GM12878 (cell line): ENCODE measurements at regions not wholly inside any gene's neighbourhood (a gene's known extent, or its start where the extent isn't known, plus 50 kb on each side); places are given as distances from the start of the nearest gene placed in this dataset.
A peak's percentile ranks its signal among the peaks of the same experiment; 100 is the strongest.

ENCODE experiments used
- ATF7 ChIP-seq: fragments of 450-650 bp; IDR thresholded peaks from 2 replicates; pipeline ENCODE4 v1.6.1; 2016; ENCODE audit warnings: low read depth, mild to moderate bottlenecking
- BACH1 ChIP-seq: fragments of 450-650 bp; IDR thresholded peaks from 2 replicates; pipeline ENCODE4 v1.6.1; 2017; ENCODE audit warnings: mild to moderate bottlenecking, borderline replicate concordance
- BHLHE40 ChIP-seq, 2 experiments: fragments of 450-650 bp in 1 of 2; IDR thresholded peaks; 2 replicates each; pipeline ENCODE4 v1.6.1; 2011 to 2017; ENCODE audit warnings: low read depth in 2 of 2, borderline replicate concordance in 1 of 2, improper control_type of control experiment in 1 of 2, low read length in 1 of 2, mild to moderate bottlenecking in 1 of 2
- BRCA1 ChIP-seq: IDR thresholded peaks from 2 replicates; pipeline ENCODE4 v1.6.1; 2011; ENCODE audit warnings: low read depth, low read length, improper control_type of control experiment
- CREB1 ChIP-seq: IDR thresholded peaks from 2 replicates; pipeline ENCODE4 v1.6.1; 2012; ENCODE audit warnings: low read depth, mild to moderate bottlenecking, inconsistent platforms
- CTCF ChIP-seq, 3 experiments: IDR thresholded peaks in 2 of 3; conservative IDR thresholded peaks in 1 of 3; 2 replicates each; pipeline ENCODE4 v1.5.1; 2011; ENCODE audit warnings: low read depth in 3 of 3, low read length in 3 of 3, mild to moderate bottlenecking in 3 of 3, control low read depth in 2 of 3, moderate library complexity in 2 of 3, inconsistent platforms in 1 of 3, mixed read lengths in 1 of 3; ENCODE audit not compliant: control insufficient read depth in 2 of 3, insufficient read depth in 1 of 3; ENCODE audit errors: extremely low read depth in 1 of 3
- HDGF ChIP-seq: fragments of 450-650 bp; IDR thresholded peaks from 2 replicates; pipeline ENCODE4 v1.6.1; 2016; ENCODE audit warnings: antibody characterized with exemption
- NBN ChIP-seq: fragments of 450-650 bp; IDR thresholded peaks from 2 replicates; pipeline ENCODE4 v1.6.1; 2016
- NFYB ChIP-seq: IDR thresholded peaks from 2 replicates; pipeline ENCODE4 v1.6.1; 2011; ENCODE audit warnings: low read depth, mild to moderate bottlenecking, low read length, improper control_type of control experiment, moderate library complexity; ENCODE audit not compliant: insufficient read depth
- NRF1 ChIP-seq: conservative IDR thresholded peaks from 2 replicates; pipeline ENCODE4 v1.6.1; 2011; ENCODE audit warnings: mild to moderate bottlenecking, low read depth, low read length, improper control_type of control experiment
- POLR2A ChIP-seq: IDR thresholded peaks from 2 replicates; pipeline ENCODE4 v1.6.1; 2011; ENCODE audit warnings: low read depth, mild to moderate bottlenecking, low read length
- POLR2AphosphoS5 ChIP-seq: IDR thresholded peaks from 2 replicates; pipeline ENCODE4 v1.6.1; 2011; ENCODE audit warnings: mild to moderate bottlenecking, low read length, inconsistent platforms
- RELA ChIP-seq: fragments of 450-650 bp; IDR thresholded peaks from 2 replicates; pipeline ENCODE4 v1.8.0; 2014; ENCODE audit warnings: borderline replicate concordance; ENCODE audit not compliant: partially characterized antibody
- RELB ChIP-seq: fragments of 450-650 bp; IDR thresholded peaks from 2 replicates; pipeline ENCODE4 v1.6.1; 2017; ENCODE audit warnings: low read depth, mild to moderate bottlenecking, moderate library complexity
- RUNX3 ChIP-seq: IDR thresholded peaks from 2 replicates; pipeline ENCODE4 v1.6.1; 2012; ENCODE audit warnings: low read length, inconsistent platforms
- SMAD5 ChIP-seq: IDR thresholded peaks from 2 replicates; pipeline ENCODE4 v1.6.1; 2016; ENCODE audit warnings: antibody characterized with exemption, low read depth
- SP1 ChIP-seq: IDR thresholded peaks from one replicate; pipeline ENCODE4 v1.6.1; 2011; ENCODE audit warnings: low read depth, low read length
- YY1 ChIP-seq: IDR thresholded peaks from 2 replicates; pipeline ENCODE4 v1.6.1; 2011; ENCODE audit warnings: low read depth, mild to moderate bottlenecking, low read length
- ZNF207 ChIP-seq: fragments of 450-650 bp; IDR thresholded peaks from 2 replicates; pipeline ENCODE4 v1.6.1; 2014; ENCODE audit warnings: antibody characterized with exemption, mild to moderate bottlenecking, borderline replicate concordance
- TF ChIP-seq, protein P1 (sequence below): fragments of 450-650 bp; conservative IDR thresholded peaks from 2 replicates; pipeline ENCODE4 v1.6.1; 2017; ENCODE audit warnings: mild to moderate bottlenecking, moderate library complexity

DNA sequence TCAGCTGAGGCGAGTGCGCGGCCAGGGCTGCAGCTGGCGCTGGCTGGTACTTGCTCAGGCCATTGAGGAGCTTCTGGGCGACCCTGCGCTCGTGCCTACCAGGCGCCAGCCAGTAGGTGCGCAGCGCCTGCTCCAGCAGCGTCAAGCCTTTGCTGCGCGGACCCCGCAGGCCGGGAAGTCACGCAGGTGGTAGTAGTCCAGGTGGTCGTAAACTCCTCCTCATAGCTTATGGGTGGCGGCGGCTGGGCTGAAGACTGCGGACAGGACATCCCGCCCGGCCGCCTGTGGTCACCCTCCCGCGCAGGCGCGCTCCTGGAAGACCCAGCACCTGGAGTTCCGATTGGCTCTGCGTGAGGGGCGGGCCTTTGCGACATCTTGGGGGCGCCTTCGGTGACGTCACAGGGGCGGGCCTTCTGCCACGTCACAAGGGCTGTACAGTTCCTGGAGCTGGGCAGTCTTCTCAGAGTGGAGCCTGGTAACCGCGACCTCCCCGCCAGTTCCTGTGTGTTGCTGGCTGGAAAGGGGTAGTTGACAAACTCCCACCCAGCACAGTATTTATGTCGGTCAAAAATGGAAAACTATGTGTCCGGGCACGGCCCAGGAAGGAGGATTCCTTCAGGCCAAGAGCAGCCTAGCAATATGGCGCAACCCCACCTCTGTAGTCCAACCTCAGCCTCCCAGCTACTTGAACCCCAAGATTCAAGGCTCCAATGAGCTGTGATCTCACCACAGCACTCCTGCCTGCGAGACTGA, 102.2 kb upstream of the VKORC1L1 start (continued):
- peak; percentile 50 for TF ChIP-seq NRF1
- peak; percentile 63 for TF ChIP-seq SP1
- TF ChIP-seq POLR2AphosphoS5 = peak; percentile 77
- TF ChIP-seq YY1 = peak; percentile 54; the same call in 1 of the 2 replicates
- TF ChIP-seq BRCA1 = peak; percentile 41; the same call in 1 of the 2 replicates
- peak; percentile 95 for TF ChIP-seq CREB1
- peak; percentile 56 for TF ChIP-seq RUNX3
- peak; percentile 43; the same call in 1 of the 2 replicates for TF ChIP-seq NFYB
- TF ChIP-seq RELA = peak; percentile 24
- TF ChIP-seq CTCF (IDR thresholded peaks at IDR 0.05 in 2 of 3, conservative IDR thresholded peaks at IDR 0.05 in 1 of 3; ENCODE audit: control insufficient read depth in 2 of 3, extremely low read depth in 1 of 3, insufficient read depth in 1 of 3, low read depth in 3 of 3, low read length in 3 of 3) = 0 out of 6 replicates have a peak, but pooled peaks of 1 of the 3 experiments have one; percentile 9
- TF ChIP-seq HDGF = peak; percentile 69; the same call in 1 of the 2 replicates
- peak; percentile 9; the same call in 1 of the 2 replicates for TF ChIP-seq BACH1
- peak; percentile 97 for TF ChIP-seq ATF7
- TF ChIP-seq, protein P1, sequence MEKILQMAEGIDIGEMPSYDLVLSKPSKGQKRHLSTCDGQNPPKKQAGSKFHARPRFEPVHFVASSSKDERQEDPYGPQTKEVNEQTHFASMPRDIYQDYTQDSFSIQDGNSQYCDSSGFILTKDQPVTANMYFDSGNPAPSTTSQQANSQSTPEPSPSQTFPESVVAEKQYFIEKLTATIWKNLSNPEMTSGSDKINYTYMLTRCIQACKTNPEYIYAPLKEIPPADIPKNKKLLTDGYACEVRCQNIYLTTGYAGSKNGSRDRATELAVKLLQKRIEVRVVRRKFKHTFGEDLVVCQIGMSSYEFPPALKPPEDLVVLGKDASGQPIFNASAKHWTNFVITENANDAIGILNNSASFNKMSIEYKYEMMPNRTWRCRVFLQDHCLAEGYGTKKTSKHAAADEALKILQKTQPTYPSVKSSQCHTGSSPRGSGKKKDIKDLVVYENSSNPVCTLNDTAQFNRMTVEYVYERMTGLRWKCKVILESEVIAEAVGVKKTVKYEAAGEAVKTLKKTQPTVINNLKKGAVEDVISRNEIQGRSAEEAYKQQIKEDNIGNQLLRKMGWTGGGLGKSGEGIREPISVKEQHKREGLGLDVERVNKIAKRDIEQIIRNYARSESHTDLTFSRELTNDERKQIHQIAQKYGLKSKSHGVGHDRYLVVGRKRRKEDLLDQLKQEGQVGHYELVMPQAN = peak; percentile 69
- TF ChIP-seq ZNF207 = peak; percentile 49; the same call in 1 of the 2 replicates
- 0 out of 2 replicates have a peak, but pooled peaks have one; percentile 37 for TF ChIP-seq RELB
- TF ChIP-seq NBN = peak; percentile 99
- 0 out of 2 replicates have a peak, but pooled peaks have one; percentile 48 for TF ChIP-seq SMAD5
- peak in 1 of 2 experiments; percentile 81; a peak in 2 of 4 replicates for TF ChIP-seq BHLHE40 (IDR thresholded peaks at IDR 0.05; ENCODE audit: borderline replicate concordance in 1 of 2, low read depth in 2 of 2, low read length in 1 of 2)
- TF ChIP-seq POLR2A = peak; percentile 65
